Mesothelial cell of epicardium (in vitro differentiated cells): ENCODE measurements at regions not wholly inside any gene's neighbourhood (a gene's known extent, or its start where the extent isn't known, plus 50 kb on each side); places are given as distances from the start of the nearest gene placed in this dataset.
A peak's percentile ranks its signal among the peaks of the same experiment; 100 is the strongest.
"Not testable (repeated sequence)": the region's sequence is repeated elsewhere in the genome, so short reads cannot be mapped to it uniquely, and the experiment has no call there.

Experiments
- DNase-seq, 2 experiments: peaks; one replicate each; pipeline ENCODE4 v3.0.0; 2021; ENCODE audit warnings: low spot score in 2 of 2; ENCODE audit not compliant: unreplicated experiment in 2 of 2
- H3K27ac Mint-ChIP-seq: 2 replicates; pipeline ENCODE4 v1.8.0; 2021; ENCODE audit warnings: mixed read lengths
- H3K27me3 Mint-ChIP-seq: 2 replicates; pipeline ENCODE4 v1.8.0; 2021; ENCODE audit warnings: low read depth, mixed read lengths
- H3K36me3 Mint-ChIP-seq: 2 replicates; pipeline ENCODE4 v1.8.0; 2021; ENCODE audit warnings: mixed read lengths
- H3K4me1 Mint-ChIP-seq: 2 replicates; pipeline ENCODE4 v1.8.0; 2021; ENCODE audit warnings: mixed read lengths
- H3K4me3 Mint-ChIP-seq: 2 replicates; pipeline ENCODE4 v1.8.0; 2021; ENCODE audit warnings: mild to moderate bottlenecking, moderate library complexity, mixed read lengths
- H3K9me3 Mint-ChIP-seq: 2 replicates; pipeline ENCODE4 v1.8.0; 2021; ENCODE audit warnings: mixed read lengths
- TF ChIP-seq, protein P1 (sequence below): fragments of 200-600 bp; sonication (generic); IDR thresholded peaks from one replicate; pipeline ENCODE4 v1.5.0; 2021; ENCODE audit warnings: antibody characterized with exemption; ENCODE audit not compliant: unreplicated experiment

DNA sequence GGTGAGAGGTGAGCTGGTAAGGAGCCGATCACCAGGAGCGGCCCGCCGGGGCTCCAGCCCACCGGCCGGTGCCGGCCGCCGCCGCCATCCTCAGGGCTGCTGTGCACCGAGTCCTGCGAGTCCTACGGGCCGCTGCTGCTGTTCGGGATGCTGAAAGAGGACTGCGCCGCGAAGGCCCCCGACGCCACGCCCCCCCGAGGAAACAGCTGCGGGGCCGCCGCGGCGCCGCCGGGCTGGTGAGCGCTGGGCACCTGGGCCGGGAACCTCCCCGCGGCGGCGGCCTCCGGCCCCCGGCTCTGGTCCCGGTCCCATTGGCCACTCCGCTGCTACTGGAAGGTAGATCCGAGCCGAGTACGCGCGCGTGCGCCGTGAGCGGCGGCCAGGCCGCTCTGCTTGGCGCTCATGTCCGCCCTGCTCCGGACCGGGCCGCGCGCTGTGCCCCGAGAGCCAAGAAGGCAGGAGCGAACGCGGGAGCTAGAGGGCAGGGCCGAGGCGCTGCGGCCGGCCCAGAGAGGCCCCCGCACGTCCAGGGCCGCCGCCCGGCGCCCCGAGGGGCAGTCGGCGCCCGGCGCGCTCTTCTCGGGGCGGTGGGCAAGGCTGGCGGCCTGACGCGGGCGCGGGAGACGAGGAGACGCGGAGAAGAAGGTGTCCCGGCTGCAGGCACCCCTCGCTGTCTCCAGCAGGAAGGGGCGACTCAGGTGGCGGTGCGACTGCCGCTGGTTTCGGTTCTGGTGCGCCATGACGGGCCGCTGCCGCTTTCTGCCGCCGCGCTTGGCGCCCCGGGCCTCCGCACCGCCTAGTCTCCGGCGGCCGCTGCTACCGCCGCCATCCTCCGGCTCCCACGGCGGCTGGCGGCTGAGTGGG is 121.3 kb upstream of the WIPF3 start:
- no peaks in the 10 kb centered on the region for H3K36me3 Mint-ChIP-seq
- peak; percentile 40 to 79 for DNase-seq
- H3K4me3 Mint-ChIP-seq = peak overlapping the region; percentile 87
- H3K27ac Mint-ChIP-seq = peak overlapping the region; percentile 90
- H3K27me3 Mint-ChIP-seq = no peaks in the 10 kb centered on the region
- TF ChIP-seq, protein P1, sequence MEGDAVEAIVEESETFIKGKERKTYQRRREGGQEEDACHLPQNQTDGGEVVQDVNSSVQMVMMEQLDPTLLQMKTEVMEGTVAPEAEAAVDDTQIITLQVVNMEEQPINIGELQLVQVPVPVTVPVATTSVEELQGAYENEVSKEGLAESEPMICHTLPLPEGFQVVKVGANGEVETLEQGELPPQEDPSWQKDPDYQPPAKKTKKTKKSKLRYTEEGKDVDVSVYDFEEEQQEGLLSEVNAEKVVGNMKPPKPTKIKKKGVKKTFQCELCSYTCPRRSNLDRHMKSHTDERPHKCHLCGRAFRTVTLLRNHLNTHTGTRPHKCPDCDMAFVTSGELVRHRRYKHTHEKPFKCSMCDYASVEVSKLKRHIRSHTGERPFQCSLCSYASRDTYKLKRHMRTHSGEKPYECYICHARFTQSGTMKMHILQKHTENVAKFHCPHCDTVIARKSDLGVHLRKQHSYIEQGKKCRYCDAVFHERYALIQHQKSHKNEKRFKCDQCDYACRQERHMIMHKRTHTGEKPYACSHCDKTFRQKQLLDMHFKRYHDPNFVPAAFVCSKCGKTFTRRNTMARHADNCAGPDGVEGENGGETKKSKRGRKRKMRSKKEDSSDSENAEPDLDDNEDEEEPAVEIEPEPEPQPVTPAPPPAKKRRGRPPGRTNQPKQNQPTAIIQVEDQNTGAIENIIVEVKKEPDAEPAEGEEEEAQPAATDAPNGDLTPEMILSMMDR = no peak
- no peaks in the 10 kb centered on the region for H3K9me3 Mint-ChIP-seq
- H3K4me1 Mint-ChIP-seq = peaks cover 19% of the 10 kb centered on the region

DNA sequence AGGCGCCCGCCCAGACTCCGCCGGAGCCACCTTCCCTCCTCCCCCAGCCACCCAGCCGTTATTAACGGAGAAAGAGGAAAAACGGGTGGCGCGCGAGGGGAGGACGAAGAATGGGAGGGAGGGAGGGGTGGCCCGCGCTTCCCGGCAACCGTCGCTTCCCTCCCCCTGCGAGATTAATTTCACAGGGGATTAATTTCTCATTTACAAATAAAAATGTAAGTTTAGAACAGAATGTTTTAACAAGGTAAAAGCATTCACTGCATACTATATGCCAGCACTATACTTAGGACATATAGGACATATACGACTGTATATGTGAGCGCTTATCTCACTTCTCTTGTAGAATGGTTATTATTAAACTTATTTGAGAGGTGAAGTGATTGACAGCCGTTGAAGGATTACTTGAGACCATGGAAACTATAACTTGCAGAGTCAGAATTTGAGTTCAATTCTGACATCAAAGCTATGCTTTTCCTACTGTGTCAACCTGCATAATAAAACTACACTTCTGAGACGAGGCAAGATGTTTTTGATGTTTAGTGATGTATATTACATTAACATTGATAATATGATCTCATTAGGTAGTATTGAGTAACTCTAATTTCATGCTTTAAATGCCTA is 120.5 kb upstream of the WIPF3 start:
- not testable (repeated sequence) for DNase-seq, H3K36me3 Mint-ChIP-seq, H3K27me3 Mint-ChIP-seq, H3K9me3 Mint-ChIP-seq
- H3K4me1 Mint-ChIP-seq = peaks cover 17% of the 10 kb centered on the region
- peak overlapping the region; percentile 26 for H3K27ac Mint-ChIP-seq
- peak overlapping the region; percentile 87 for H3K4me3 Mint-ChIP-seq

DNA sequence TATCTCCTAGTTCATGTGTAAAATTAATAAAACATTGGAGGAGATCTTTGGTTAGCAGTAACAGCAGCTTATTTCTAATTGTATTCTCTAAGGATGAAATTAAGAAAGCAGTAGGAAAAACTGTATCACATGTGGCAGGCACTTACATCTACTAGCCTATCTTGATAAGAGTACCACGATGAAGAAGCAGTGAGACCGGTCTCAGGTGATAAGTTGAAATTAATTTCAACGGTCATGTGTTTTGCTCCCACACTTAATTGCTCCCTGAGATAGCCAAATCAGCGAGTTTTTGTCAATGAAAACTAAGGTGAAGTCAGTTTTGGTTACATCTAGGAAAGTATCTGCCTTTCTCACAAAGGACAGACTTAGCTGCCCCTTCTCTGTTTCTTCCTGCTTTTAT is 115.8 kb upstream of the WIPF3 start:
- not testable (repeated sequence) for H3K27me3 Mint-ChIP-seq, H3K9me3 Mint-ChIP-seq, H3K4me3 Mint-ChIP-seq, H3K4me1 Mint-ChIP-seq, H3K27ac Mint-ChIP-seq, DNase-seq, H3K36me3 Mint-ChIP-seq

DNA sequence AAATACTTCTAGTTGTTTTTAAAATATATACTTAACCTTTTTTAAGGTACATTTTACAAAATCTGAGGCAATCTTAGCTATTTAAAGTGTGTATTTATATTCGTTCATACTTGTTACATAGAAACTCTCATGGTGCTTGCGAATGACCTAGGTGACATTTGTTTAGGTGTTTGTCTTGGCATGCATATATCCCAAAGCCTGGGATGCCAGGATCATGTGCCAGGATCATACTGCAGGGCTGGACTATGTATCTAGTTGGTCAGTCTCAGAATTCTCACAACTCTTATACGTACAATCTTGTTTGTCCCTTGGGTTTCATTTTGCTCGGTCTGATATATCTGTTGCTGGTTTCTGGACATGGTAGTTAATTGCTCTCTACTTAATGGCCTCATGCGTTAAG is 109.9 kb upstream of the WIPF3 start:
- H3K27me3 Mint-ChIP-seq, DNase-seq, H3K9me3 Mint-ChIP-seq, H3K36me3 Mint-ChIP-seq, H3K4me1 Mint-ChIP-seq, H3K27ac Mint-ChIP-seq, H3K4me3 Mint-ChIP-seq: not testable (repeated sequence)

DNA sequence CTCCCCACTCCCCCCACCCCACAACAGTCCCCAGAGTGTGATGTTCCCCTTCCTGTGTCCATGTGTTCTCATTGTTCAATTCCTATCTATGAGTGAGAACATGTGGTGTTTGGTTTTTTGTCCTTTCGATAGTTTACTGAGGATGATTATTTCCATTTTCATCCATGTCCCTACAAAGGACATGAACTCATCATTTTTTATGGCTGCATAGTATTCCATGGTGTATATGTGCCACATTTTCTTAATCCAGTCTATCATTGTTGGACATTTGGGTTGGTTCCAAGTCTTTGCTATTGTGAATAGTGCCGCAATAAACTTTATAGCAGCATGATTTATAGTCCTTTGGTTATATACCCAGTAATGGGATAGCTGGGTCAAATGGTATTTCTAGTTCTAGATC is 106.6 kb upstream of the WIPF3 start:
- not testable (repeated sequence) for H3K36me3 Mint-ChIP-seq, H3K4me3 Mint-ChIP-seq, H3K4me1 Mint-ChIP-seq, H3K27ac Mint-ChIP-seq, H3K9me3 Mint-ChIP-seq, DNase-seq, H3K27me3 Mint-ChIP-seq

DNA sequence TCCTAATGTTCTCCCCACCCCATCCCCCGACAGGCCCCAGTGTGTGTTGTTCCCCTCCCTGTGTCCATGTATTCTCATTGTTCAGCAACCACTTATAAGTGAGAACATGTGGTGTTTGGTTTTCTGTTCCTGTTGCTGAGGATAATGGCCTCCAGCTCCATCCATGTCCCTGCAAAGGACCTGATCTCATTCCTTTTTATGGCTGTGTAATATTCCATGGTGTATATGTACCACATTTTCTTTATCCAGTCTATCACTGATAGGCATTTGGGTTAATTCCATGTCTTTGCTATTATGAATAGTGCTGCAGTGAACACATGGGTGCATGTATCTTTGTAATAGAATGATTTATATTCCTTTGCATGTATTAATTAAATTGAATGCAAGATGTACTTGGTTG is 104.8 kb upstream of the WIPF3 start:
- not testable (repeated sequence) for H3K27ac Mint-ChIP-seq, H3K4me1 Mint-ChIP-seq, H3K27me3 Mint-ChIP-seq, DNase-seq, H3K4me3 Mint-ChIP-seq, H3K36me3 Mint-ChIP-seq
- H3K9me3 Mint-ChIP-seq = peaks cover 11% of the 10 kb centered on the region

DNA sequence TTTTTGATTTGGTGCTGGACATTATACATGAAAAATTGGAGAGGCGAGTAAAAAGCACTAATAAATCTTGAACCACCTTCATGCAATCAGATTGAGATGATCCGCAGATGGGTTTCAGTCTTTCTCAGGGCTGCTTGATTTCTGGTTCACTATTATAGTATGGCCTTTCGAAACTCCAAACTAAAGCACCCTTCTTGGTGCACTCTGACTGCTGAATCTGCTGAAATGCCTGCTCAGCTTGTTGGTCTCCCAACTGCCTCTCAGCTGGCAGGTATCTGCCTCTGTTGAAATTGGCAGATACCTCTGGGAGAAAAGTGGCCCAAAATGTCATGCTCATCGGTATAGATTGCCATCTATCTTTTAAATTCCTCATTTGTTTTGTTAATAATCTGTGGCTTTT is 102.5 kb upstream of the WIPF3 start:
- not testable (repeated sequence) for DNase-seq, H3K4me1 Mint-ChIP-seq, H3K27me3 Mint-ChIP-seq, H3K36me3 Mint-ChIP-seq, H3K4me3 Mint-ChIP-seq, H3K27ac Mint-ChIP-seq
- peaks cover 11% of the 10 kb centered on the region for H3K9me3 Mint-ChIP-seq

DNA sequence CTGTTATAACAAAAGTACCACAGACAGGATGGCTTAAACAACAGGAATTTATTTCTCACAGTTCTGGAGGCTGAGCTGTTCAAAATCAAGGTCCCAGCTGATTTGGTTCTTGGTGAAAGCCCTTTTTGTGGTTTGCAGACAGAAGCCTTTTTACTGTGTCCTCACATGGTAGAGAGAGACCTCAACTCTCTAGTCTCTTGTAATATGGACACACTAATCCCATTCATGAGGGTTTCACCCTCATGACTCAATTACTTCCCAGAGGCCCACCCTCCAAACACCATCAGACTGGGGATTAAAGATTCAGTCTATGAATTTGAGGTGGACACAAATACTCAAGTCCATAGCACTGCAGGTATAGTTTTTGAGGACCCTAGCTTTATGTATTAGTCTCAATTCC is 97.3 kb upstream of the WIPF3 start:
- H3K36me3 Mint-ChIP-seq, H3K4me3 Mint-ChIP-seq, DNase-seq, H3K9me3 Mint-ChIP-seq, H3K27ac Mint-ChIP-seq, H3K27me3 Mint-ChIP-seq: not testable (repeated sequence)
- peaks cover 13% of the 10 kb centered on the region for H3K4me1 Mint-ChIP-seq

DNA sequence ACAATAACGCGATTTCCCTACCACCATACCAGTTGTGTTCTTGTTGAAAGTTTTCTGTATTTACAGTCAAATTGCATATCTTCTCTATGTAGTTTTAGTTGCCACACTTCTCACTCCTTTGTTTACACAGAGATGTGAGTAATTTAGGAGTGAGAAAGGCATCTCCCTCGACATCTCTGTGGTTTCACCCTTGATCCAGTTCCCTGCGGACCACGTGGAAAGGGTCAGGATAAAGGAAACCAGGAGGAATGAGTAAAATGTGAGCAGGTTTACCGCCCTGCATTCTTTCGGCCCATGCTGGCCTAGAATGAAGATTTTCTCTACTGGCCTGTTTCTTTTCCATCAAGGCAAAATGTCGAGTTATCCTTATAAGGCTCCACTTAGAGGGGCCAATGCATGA is 83.2 kb upstream of the WIPF3 start:
- Mint-ChIP-seq H3K9me3 (peaks cover 18% of the 10 kb centered on the region), H3K4me1 (peaks cover 25% of the 10 kb centered on the region), H3K27ac (peak overlapping the region; percentile 74)
- H3K27me3 Mint-ChIP-seq, H3K36me3 Mint-ChIP-seq, H3K4me3 Mint-ChIP-seq, DNase-seq: not testable (repeated sequence)
